IMR-90 (cell line): ENCODE measurements at regions not wholly inside any gene's neighbourhood (a gene's known extent, or its start where the extent isn't known, plus 50 kb on each side); places are given as distances from the start of the nearest gene placed in this dataset.

Experiments
- ATAC-seq: fragments of 200-7000 bp; cut with Tn5 transposase; 2 replicates; pipeline ENCODE4 v1.9.1; 2020; ENCODE audit warnings: low read depth, mild to moderate bottlenecking, moderate library complexity
- BruUV-seq: library from RNA; stranded (reverse); fragments of 400-500 nt; replicated peaks from 2 replicates; lab custom pipeline; 2021; lab: Mats Ljungman, UMichigan
- CTCF ChIA-PET: fragments of 300-600 bp; formaldehyde crosslinking; extraction: SDS; loops from one replicate; lab custom pipeline; 2021; ENCODE audit warnings: antibody characterized with exemption; lab: Yijun Ruan, JAX
- POLR2A ChIA-PET: fragments of 300-600 bp; sonication (Branson Sonifier 250); formaldehyde crosslinking; loops from one replicate; lab custom pipeline; 2022; ENCODE audit warnings: antibody characterized with exemption; ENCODE audit not compliant: unreplicated experiment; lab: Charles Lee
- DNase-seq: peaks from one replicate; pipeline ENCODE4 v3.0.0; 2013
- H2AFZ ChIP-seq: replicated peaks from 2 replicates; pipeline ENCODE3; 2013; ENCODE audit warnings: low read length, mild to moderate bottlenecking; ENCODE audit not compliant: poor library complexity
- H2AK5ac ChIP-seq: 2 replicates; pipeline ENCODE4 v1.6.1; 2013; ENCODE audit warnings: low read depth, low read length, inconsistent platforms
- H2AK9ac ChIP-seq: replicated peaks from 2 replicates; pipeline ENCODE3; 2013; ENCODE audit warnings: mild to moderate bottlenecking, low read depth, low read length, moderate library complexity; ENCODE audit not compliant: poor library complexity
- H2BK120ac ChIP-seq: 2 replicates; pipeline ENCODE4 v1.6.1; 2013; ENCODE audit warnings: low read depth, low read length, inconsistent platforms
- H2BK15ac ChIP-seq: 3 replicates; pipeline ENCODE4 v1.6.1; 2013; ENCODE audit warnings: low read depth, low read length, inconsistent platforms
- H2BK20ac ChIP-seq: 2 replicates; pipeline ENCODE4 v1.6.1; 2013; ENCODE audit warnings: low read depth, mild to moderate bottlenecking, inconsistent platforms, low read length, moderate library complexity
- H2BK5ac ChIP-seq: 2 replicates; pipeline ENCODE4 v1.6.1; 2013; ENCODE audit warnings: mild to moderate bottlenecking, low read depth, low read length, inconsistent platforms; ENCODE audit not compliant: poor library complexity, severe bottlenecking
- H3K14ac ChIP-seq: replicated peaks from 2 replicates; pipeline ENCODE4 v1.6.1; 2013; ENCODE audit warnings: low read depth, low read length, inconsistent platforms
- H3K18ac ChIP-seq: 2 replicates; pipeline ENCODE4 v1.6.1; 2013; ENCODE audit warnings: low read depth, low read length, control low read depth
- H3K23ac ChIP-seq: 2 replicates; pipeline ENCODE4 v1.6.1; 2013; ENCODE audit warnings: low read depth, low read length, inconsistent platforms
- H3K27ac ChIP-seq: 2 replicates; pipeline ENCODE4 v1.5.1; 2013; ENCODE audit warnings: mild to moderate bottlenecking, control low read depth, low read length; ENCODE audit not compliant: insufficient read depth
- H3K27me3 ChIP-seq: 2 replicates; pipeline ENCODE4 v1.6.1; 2013; ENCODE audit warnings: low read length; ENCODE audit not compliant: control insufficient read depth, insufficient read depth
- H3K36me3 ChIP-seq: 2 replicates; pipeline ENCODE4 v1.6.1; 2013; ENCODE audit warnings: low read length, mixed read lengths; ENCODE audit not compliant: control insufficient read depth, insufficient read depth
- H3K4ac ChIP-seq: 2 replicates; pipeline ENCODE4 v1.6.1; 2013; ENCODE audit warnings: low read depth, low read length, inconsistent platforms
- H3K4me1 ChIP-seq: 2 replicates; pipeline ENCODE4 v1.6.1; 2013; ENCODE audit warnings: low read length, mixed read lengths; ENCODE audit not compliant: control insufficient read depth, insufficient read depth
- H3K4me2 ChIP-seq: 2 replicates; pipeline ENCODE4 v1.6.1; 2013; ENCODE audit warnings: low read depth, mild to moderate bottlenecking, control low read depth, low read length, moderate library complexity
- H3K4me3 ChIP-seq: 2 replicates; pipeline ENCODE4 v1.5.1; 2013; ENCODE audit warnings: low read depth, mild to moderate bottlenecking, control low read depth, low read length, moderate library complexity; ENCODE audit not compliant: insufficient read depth
- H3K56ac ChIP-seq: 2 replicates; pipeline ENCODE4 v1.6.1; 2013; ENCODE audit warnings: low read length, inconsistent platforms; ENCODE audit not compliant: insufficient read depth; ENCODE audit errors: extremely low read depth
- H3K79me1 ChIP-seq, 2 experiments: 2 replicates each; pipeline ENCODE4 v1.6.1; 2013; ENCODE audit warnings: low read length in 2 of 2, inconsistent platforms in 1 of 2, low read depth in 1 of 2
- H3K9ac ChIP-seq: 2 replicates; pipeline ENCODE4 v1.6.1; 2013; ENCODE audit warnings: low read depth, low read length, control low read depth
- H3K9me1 ChIP-seq: 2 replicates; pipeline ENCODE4 v1.6.1; 2013; ENCODE audit warnings: low read length, inconsistent platforms; ENCODE audit not compliant: insufficient read depth
- H3K9me3 ChIP-seq: 2 replicates; pipeline ENCODE4 v1.6.1; 2013; ENCODE audit warnings: low read length; ENCODE audit not compliant: control insufficient read depth, insufficient read depth
- H4K20me1 ChIP-seq: 2 replicates; pipeline ENCODE4 v1.6.1; 2013; ENCODE audit warnings: low read length, inconsistent platforms; ENCODE audit not compliant: insufficient read depth
- H4K5ac ChIP-seq: 2 replicates; pipeline ENCODE4 v1.6.1; 2013; ENCODE audit warnings: mild to moderate bottlenecking, low read depth, low read length, control low read depth
- H4K8ac ChIP-seq, 2 experiments: 2 replicates each; pipeline ENCODE4 v1.6.1; 2013; ENCODE audit warnings: low read depth in 2 of 2, low read length in 2 of 2, control low read depth in 1 of 2, inconsistent platforms in 1 of 2
- H4K91ac ChIP-seq: 2 replicates; pipeline ENCODE4 v1.6.1; 2013; ENCODE audit warnings: low read depth, low read length, inconsistent platforms; ENCODE audit not compliant: insufficient read depth
- BHLHE40 ChIP-seq: fragments of 150-350 bp; IDR thresholded peaks from 2 replicates; pipeline ENCODE4 v1.6.1; 2016; ENCODE audit warnings: mild to moderate bottlenecking, low read depth, low read length
- CEBPB ChIP-seq: IDR thresholded peaks from 2 replicates; pipeline ENCODE4 v1.6.1; 2012; ENCODE audit warnings: low read depth, low read length, improper control_type of control experiment
- CHD1 ChIP-seq: IDR thresholded peaks from 2 replicates; pipeline ENCODE4 v1.6.1; 2012; ENCODE audit warnings: low read depth, low read length, improper control_type of control experiment
- FOS ChIP-seq: fragments of 150-350 bp; IDR thresholded peaks from 2 replicates; pipeline ENCODE4 v1.6.1; 2016; ENCODE audit warnings: low read depth, low read length
- MAFK ChIP-seq: IDR thresholded peaks from 2 replicates; pipeline ENCODE4 v1.6.1; 2012; ENCODE audit warnings: low read depth, low read length, improper control_type of control experiment
- MAZ ChIP-seq: IDR thresholded peaks from 2 replicates; pipeline ENCODE4 v1.6.1; 2012; ENCODE audit warnings: low read depth, mild to moderate bottlenecking, low read length, improper control_type of control experiment, moderate library complexity, borderline replicate concordance
- MXI1 ChIP-seq: IDR thresholded peaks from 2 replicates; pipeline ENCODE4 v1.6.1; 2012; ENCODE audit warnings: low read depth, mild to moderate bottlenecking, low read length, moderate library complexity, borderline replicate concordance
- NFE2L2 ChIP-seq: fragments of 150-350 bp; IDR thresholded peaks from 2 replicates; pipeline ENCODE4 v1.6.1; 2016; ENCODE audit warnings: low read depth, mild to moderate bottlenecking, low read length
- POLR2A ChIP-seq: IDR thresholded peaks from 2 replicates; pipeline ENCODE4 v1.6.1; 2012; ENCODE audit warnings: mild to moderate bottlenecking, low read depth, low read length
- RAD21 ChIP-seq: IDR thresholded peaks from 2 replicates; pipeline ENCODE4 v1.6.1; 2012; ENCODE audit warnings: low read length, improper control_type of control experiment
- RCOR1 ChIP-seq: IDR thresholded peaks from 2 replicates; pipeline ENCODE4 v1.6.1; 2012; ENCODE audit warnings: mild to moderate bottlenecking, low read length, improper control_type of control experiment; ENCODE audit not compliant: insufficient replicate concordance
- RFX5 ChIP-seq: IDR thresholded peaks from 2 replicates; pipeline ENCODE4 v1.8.0; 2012; ENCODE audit warnings: low read depth, mild to moderate bottlenecking, low read length, moderate library complexity
- SMC3 ChIP-seq: fragments of 150-350 bp; IDR thresholded peaks from 2 replicates; pipeline ENCODE4 v1.6.1; 2016; ENCODE audit warnings: low read depth, mild to moderate bottlenecking, antibody characterized with exemption, low read length, moderate library complexity
- WGBS, 2 experiments: methylation state at CpG; one replicate each; pipeline versions ENCODE4 v1.1.5 to v1.1.7; 2013; ENCODE audit warnings: missing lambda C conversion rate in 2 of 2; ENCODE audit not compliant: insufficient read length in 1 of 2; ENCODE audit errors: extremely low coverage in 2 of 2; 5-methylcytosine and 5-hydroxymethylcytosine counted together
- dilution Hi-C: fragments of 300-500 bp; cut with HindIII; formaldehyde crosslinking; loops from one replicate; pipeline ENCODE4 v1.14.3; 2018; ENCODE audit warnings: low sequenced_read_pairs; ENCODE audit not compliant: unreplicated experiment
- in situ Hi-C: fragments of 300-500 bp; cut with MboI; formaldehyde crosslinking; loops from 3 replicates; pipeline ENCODE4 v1.14.3; 2019; ENCODE audit warnings: low sequenced_read_pairs, inconsistent platforms, mixed read lengths
- intact Hi-C: fragments of 100-400 bp; cut with micrococcal nuclease; formaldehyde crosslinking; loops from 2 replicates; pipeline ENCODE4 v1.10.0; 2022
- TF ChIP-seq, protein P1 (sequence below): conservative IDR thresholded peaks from 2 replicates; pipeline ENCODE4 v1.5.1; 2012; ENCODE audit warnings: mild to moderate bottlenecking, low read depth, low read length, improper control_type of control experiment
- TF ChIP-seq, protein P2 (sequence below): fragments of 150-350 bp; IDR thresholded peaks from 2 replicates; pipeline ENCODE4 v1.6.1; 2017; ENCODE audit warnings: mild to moderate bottlenecking, antibody characterized with exemption, low read length, low read depth
- TF ChIP-seq, protein P3 (sequence below): fragments of 150-350 bp; IDR thresholded peaks from 2 replicates; pipeline ENCODE4 v1.6.1; 2016; ENCODE audit warnings: low read depth, mild to moderate bottlenecking, low read length, moderate library complexity, borderline replicate concordance

DNA sequence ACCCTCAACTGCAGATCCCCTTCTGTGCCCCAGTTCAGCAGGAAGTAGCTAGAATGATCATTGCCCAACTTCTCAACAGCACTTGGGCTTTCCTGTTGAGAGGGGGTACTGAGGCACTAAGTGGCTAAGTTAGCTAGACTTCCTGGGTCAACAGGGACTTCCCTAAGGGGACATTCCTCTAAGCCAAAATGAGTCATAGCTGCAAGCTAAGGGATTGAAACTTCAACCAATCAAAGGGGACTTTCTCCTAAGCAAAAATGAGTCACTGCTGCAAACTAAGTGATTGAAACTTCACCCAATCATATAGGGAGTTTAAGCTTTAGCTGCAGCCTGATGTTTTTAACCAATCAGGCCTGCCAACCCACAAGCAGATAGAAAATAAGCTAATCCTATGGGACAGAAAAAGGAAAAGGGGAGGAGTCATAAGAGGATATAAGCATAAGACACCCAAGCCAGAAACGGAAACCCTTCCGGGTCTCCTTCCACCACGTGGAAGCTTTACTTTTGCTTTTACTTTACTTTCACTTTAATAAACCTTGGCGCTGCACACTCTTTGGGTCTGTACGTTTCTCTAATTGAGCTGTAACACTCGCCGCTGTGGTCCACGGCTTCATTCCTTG is 659.0 kb upstream of the HS3ST5 start:
- dilution Hi-C loops: no loop called here
- intact Hi-C loops: no loop called here
- Histone ChIP-seq H4K91ac (no peak overlapping the region), H3K9ac (no peak overlapping the region), H3K4me1 (no peaks in the 10 kb centered on the region), H3K36me3 (no peaks in the 10 kb centered on the region), H2AK5ac (no peak overlapping the region), H2BK5ac (no peak overlapping the region), H3K79me1 (no peaks in the 10 kb centered on the region), H2BK120ac (no peak overlapping the region), H3K27me3 (no peaks in the 10 kb centered on the region), H3K4me3 (no peak overlapping the region), H2BK15ac (no peak overlapping the region), H3K9me1 (no peaks in the 10 kb centered on the region), H3K4ac (no peak overlapping the region), H3K9me3 (peaks cover 8% of the 10 kb centered on the region; the same call in 1 of the 2 replicates), H3K27ac (no peak overlapping the region), H4K20me1 (no peaks in the 10 kb centered on the region), H4K5ac (no peak overlapping the region), H3K56ac (no peak overlapping the region), H4K8ac (no peak overlapping the region), H2BK20ac (no peak overlapping the region), H3K23ac (no peak overlapping the region), H3K18ac (no peak overlapping the region), H3K14ac (no peak overlapping the region), H2AFZ (no peak overlapping the region), H2AK9ac (no peak overlapping the region), H3K4me2 (no peak overlapping the region)
- WGBS, 2 experiments: 77% methylated on average over 5 of the region's 8 CpGs; no CpG with 5 or more reads in 1 of the 2 experiments
- ATAC-seq (no peak), DNase-seq (no peak)
- BruUV-seq: no TSS peak
- ChIA-PET POLR2A (no interaction called here), CTCF (no interaction called here)
- TF ChIP-seq POLR2A (no peak), RCOR1 (no peak), FOS (no peak), CHD1 (no peak), MAFK (no peak), CEBPB (no peak), NFE2L2 (no peak), SMC3 (no peak), RFX5 (no peak), MXI1 (no peak), RAD21 (no peak), MAZ (no peak), BHLHE40 (no peak)
- TF ChIP-seq, protein P1, sequence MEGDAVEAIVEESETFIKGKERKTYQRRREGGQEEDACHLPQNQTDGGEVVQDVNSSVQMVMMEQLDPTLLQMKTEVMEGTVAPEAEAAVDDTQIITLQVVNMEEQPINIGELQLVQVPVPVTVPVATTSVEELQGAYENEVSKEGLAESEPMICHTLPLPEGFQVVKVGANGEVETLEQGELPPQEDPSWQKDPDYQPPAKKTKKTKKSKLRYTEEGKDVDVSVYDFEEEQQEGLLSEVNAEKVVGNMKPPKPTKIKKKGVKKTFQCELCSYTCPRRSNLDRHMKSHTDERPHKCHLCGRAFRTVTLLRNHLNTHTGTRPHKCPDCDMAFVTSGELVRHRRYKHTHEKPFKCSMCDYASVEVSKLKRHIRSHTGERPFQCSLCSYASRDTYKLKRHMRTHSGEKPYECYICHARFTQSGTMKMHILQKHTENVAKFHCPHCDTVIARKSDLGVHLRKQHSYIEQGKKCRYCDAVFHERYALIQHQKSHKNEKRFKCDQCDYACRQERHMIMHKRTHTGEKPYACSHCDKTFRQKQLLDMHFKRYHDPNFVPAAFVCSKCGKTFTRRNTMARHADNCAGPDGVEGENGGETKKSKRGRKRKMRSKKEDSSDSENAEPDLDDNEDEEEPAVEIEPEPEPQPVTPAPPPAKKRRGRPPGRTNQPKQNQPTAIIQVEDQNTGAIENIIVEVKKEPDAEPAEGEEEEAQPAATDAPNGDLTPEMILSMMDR: no peak
- TF ChIP-seq, protein P2, sequence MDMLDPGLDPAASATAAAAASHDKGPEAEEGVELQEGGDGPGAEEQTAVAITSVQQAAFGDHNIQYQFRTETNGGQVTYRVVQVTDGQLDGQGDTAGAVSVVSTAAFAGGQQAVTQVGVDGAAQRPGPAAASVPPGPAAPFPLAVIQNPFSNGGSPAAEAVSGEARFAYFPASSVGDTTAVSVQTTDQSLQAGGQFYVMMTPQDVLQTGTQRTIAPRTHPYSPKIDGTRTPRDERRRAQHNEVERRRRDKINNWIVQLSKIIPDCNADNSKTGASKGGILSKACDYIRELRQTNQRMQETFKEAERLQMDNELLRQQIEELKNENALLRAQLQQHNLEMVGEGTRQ: no peak
- TF ChIP-seq, protein P3, sequence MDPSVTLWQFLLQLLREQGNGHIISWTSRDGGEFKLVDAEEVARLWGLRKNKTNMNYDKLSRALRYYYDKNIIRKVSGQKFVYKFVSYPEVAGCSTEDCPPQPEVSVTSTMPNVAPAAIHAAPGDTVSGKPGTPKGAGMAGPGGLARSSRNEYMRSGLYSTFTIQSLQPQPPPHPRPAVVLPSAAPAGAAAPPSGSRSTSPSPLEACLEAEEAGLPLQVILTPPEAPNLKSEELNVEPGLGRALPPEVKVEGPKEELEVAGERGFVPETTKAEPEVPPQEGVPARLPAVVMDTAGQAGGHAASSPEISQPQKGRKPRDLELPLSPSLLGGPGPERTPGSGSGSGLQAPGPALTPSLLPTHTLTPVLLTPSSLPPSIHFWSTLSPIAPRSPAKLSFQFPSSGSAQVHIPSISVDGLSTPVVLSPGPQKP: no peak
- in situ Hi-C loops: no loop called here
